Astrocyte of the cerebellum (primary cell): ENCODE measurements at regions not wholly inside any gene's neighbourhood (a gene's known extent, or its start where the extent isn't known, plus 50 kb on each side); places are given as distances from the start of the nearest gene placed in this dataset.

Experiments
- DNase-seq: peaks from one replicate; pipeline ENCODE4 v3.0.0-alpha.2; 2011; ENCODE audit warnings: low read depth
- H3K4me3 ChIP-seq: 2 replicates; pipeline ENCODE4 v1.5.1; 2011; ENCODE audit warnings: mild to moderate bottlenecking, low read depth, low read length, moderate library complexity
- in situ Hi-C: cut with HindIII; loops from 2 replicates; pipeline ENCODE4 v1.10.0; 2017; ENCODE audit warnings: low sequenced_read_pairs
- TF ChIP-seq, protein P1 (sequence below): IDR thresholded peaks from 2 replicates; pipeline ENCODE4 v1.5.1; 2012; ENCODE audit warnings: low read length, low read depth, moderate library complexity, mild to moderate bottlenecking; ENCODE audit errors: missing control alignments

- in situ Hi-C loops = no loop called here
- TF ChIP-seq, protein P1, sequence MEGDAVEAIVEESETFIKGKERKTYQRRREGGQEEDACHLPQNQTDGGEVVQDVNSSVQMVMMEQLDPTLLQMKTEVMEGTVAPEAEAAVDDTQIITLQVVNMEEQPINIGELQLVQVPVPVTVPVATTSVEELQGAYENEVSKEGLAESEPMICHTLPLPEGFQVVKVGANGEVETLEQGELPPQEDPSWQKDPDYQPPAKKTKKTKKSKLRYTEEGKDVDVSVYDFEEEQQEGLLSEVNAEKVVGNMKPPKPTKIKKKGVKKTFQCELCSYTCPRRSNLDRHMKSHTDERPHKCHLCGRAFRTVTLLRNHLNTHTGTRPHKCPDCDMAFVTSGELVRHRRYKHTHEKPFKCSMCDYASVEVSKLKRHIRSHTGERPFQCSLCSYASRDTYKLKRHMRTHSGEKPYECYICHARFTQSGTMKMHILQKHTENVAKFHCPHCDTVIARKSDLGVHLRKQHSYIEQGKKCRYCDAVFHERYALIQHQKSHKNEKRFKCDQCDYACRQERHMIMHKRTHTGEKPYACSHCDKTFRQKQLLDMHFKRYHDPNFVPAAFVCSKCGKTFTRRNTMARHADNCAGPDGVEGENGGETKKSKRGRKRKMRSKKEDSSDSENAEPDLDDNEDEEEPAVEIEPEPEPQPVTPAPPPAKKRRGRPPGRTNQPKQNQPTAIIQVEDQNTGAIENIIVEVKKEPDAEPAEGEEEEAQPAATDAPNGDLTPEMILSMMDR = no peak
- DNase-seq = no peak
- H3K4me3 ChIP-seq = no peak overlapping the region
Observed at GRCh38 chr2:9101763-9102425, 98.4 kb upstream of the MBOAT2 start.

DNA sequence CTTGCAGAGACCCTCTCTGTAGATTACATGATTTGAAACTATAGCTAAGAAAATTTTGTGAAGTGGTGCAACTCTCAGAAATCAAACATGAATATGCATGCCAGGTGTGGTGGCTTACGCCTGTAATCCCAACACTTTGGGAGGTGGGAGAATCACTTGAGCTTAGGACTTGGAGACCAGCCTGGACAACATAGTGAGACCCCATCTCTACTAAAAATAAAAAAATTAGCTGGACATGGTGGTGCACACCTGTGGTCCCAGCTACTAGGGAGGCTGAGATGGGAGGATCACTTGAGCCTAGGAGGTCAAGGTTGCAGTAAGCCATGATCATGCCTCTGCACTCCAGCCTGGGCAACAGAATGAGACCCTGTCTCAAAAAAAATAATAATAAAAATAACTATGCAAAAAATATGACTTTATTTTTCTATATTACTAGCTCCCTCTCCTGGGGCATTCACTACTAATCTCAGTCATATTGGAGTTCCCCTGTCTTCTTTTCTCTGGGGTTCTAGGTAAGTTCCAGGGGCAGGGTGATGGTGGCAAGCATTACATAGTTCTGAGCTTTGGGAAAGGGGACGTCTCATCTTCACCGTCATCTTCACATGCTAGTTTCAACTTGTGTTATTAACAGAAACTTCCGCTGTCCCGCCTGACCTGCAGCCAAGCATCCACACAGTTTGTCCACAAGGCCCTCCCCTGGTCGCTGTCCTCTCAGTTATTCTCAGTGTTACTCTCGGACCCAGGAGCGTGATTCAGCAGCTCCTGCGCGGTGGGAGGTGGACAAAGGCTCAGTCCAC, 96.8 kb upstream of the MBOAT2 start:
- TF ChIP-seq, protein P1 = no peak
- no peak overlapping the region for H3K4me3 ChIP-seq
- no peak for DNase-seq
- in situ Hi-C loops = no loop called here

DNA sequence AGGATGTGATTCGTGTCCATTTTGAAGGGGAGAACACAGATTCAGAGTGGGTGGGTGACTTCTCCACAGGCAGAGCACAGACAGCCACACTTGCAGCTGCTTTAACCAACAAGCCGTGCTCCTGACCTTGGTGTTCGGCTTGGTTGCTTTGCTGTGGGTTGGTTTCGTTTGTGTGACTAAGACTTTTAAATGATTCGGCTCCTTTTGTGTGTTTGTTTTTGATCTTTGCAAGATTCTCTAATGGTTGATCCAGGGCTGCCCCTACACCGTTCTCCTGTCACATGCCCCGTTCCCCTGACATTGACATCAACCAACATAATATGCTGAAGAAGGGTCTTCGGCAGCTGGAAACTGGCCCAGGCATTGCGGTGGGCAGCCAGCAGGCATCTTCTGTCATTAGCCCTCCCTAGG, 95.9 kb upstream of the MBOAT2 start:
- TF ChIP-seq, protein P1 = no peak
- in situ Hi-C loops = no loop called here
- peak; percentile 56 for DNase-seq
- no peak overlapping the region for H3K4me3 ChIP-seq

GRCh38 chr2:9097892-9098291, 94.4 kb upstream of the MBOAT2 start:
- in situ Hi-C loops = no loop called here
- H3K4me3 ChIP-seq = no peak overlapping the region
- TF ChIP-seq, protein P1 = no peak
- DNase-seq = no peak

GRCh38 chr2:9097239-9097638, 93.8 kb upstream of the MBOAT2 start:
- DNase-seq = no peak
- no peak overlapping the region for H3K4me3 ChIP-seq
- TF ChIP-seq, protein P1 = no peak
- in situ Hi-C loops = no loop called here

DNA sequence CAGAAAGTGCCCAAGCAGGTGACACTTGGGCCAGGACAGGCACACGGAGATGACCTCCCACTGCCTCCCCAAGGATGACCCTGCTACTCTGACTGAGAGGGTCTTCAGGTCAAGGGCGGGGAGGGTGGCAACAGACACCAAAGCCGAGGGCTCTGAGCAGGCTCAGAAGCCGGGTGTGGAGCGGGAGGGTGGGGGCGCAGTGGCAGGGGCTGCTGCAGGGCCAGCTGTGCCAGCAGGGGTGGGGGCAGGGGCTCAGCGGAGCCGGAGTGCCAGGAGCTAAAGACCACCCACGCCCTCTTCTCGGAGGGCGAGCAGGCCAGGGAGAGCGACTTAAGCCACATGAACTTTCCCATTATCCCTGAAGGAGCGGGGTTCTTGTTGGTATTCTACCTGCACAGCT, 93.3 kb upstream of the MBOAT2 start:
- in situ Hi-C loops = no loop called here
- TF ChIP-seq, protein P1 = no peak
- no peak for DNase-seq
- H3K4me3 ChIP-seq = no peak overlapping the region
